Spleen (tissue), 11 donors: ENCODE measurements at regions not wholly inside any gene's neighbourhood (a gene's known extent, or its start where the extent isn't known, plus 50 kb on each side); places are given as distances from the start of the nearest gene placed in this dataset.
"Not testable (repeated sequence)": the region's sequence is repeated elsewhere in the genome, so short reads cannot be mapped to it uniquely, and the experiment has no call there.

Experiments used
- DNase-seq: peaks from one replicate; pipeline ENCODE4 v3.0.0-alpha.2; 2020
- H3K27ac ChIP-seq, 8 donors: fragments of 200-600 bp; sonication (generic) in 7 of 8; 1 replicate in 4 of 8; 2 replicates in 4 of 8; pipeline versions ENCODE4 v1.5.0 to v1.8.0; 2016 to 2021; ENCODE audit warnings: inconsistent platforms in 4 of 8, mild to moderate bottlenecking in 4 of 8, moderate library complexity in 1 of 8
- H3K27me3 ChIP-seq, 7 donors: fragments of 200-600 bp; sonication (generic) in 6 of 7; replicated peaks in 1 of 7; 1 replicate in 4 of 7; 2 replicates in 3 of 7; pipeline versions ENCODE4 v1.5.0 to v1.8.0; 2016 to 2021; ENCODE audit warnings: inconsistent platforms in 3 of 7, mild to moderate bottlenecking in 1 of 7
- H3K36me3 ChIP-seq, 6 donors: fragments of 200-600 bp; sonication (generic) in 5 of 6; 1 replicate in 4 of 6; 2 replicates in 2 of 6; pipeline versions ENCODE4 v1.5.0 to v1.8.0; 2016 to 2021; ENCODE audit warnings: inconsistent platforms in 2 of 6
- H3K4me1 ChIP-seq, 6 donors: fragments of 200-600 bp; sonication (generic) in 5 of 6; 1 replicate in 3 of 6; 2 replicates in 3 of 6; pipeline versions ENCODE4 v1.5.0 to v1.8.0; 2016 to 2021; ENCODE audit warnings: inconsistent platforms in 3 of 6
- H3K4me3 ChIP-seq, 8 donors: fragments of 200-600 bp; sonication (generic) in 7 of 8; 1 replicate in 4 of 8; 2 replicates in 4 of 8; pipeline versions ENCODE4 v1.5.0 to v1.8.0; 2016 to 2021; ENCODE audit warnings: inconsistent platforms in 4 of 8, mild to moderate bottlenecking in 4 of 8, moderate library complexity in 2 of 8
- H3K9me3 ChIP-seq, 8 donors: fragments of 200-600 bp; sonication (generic) in 7 of 8; 1 replicate in 4 of 8; 2 replicates in 4 of 8; pipeline versions ENCODE4 v1.5.0 to v1.8.0; 2016 to 2021; ENCODE audit warnings: inconsistent platforms in 4 of 8
- CTCF ChIP-seq, 11 experiments: fragments of 200-600 bp in 7 of 11; fragments of 450-650 bp in 4 of 11; sonication (generic) in 4 of 11; IDR thresholded peaks in 8 of 11; conservative IDR thresholded peaks in 3 of 11; 1 replicate in 7 of 11; 2 replicates in 4 of 11; pipeline versions ENCODE4 v1.4.0 to v1.8.0; 2016 to 2021; ENCODE audit warnings: antibody characterized with exemption in 11 of 11, inconsistent platforms in 4 of 11, mild to moderate bottlenecking in 1 of 11
- POLR2A ChIP-seq, 3 donors: fragments of 450-650 bp; IDR thresholded peaks; one replicate each; pipeline ENCODE4 v1.5.1; 2017; ENCODE audit warnings: antibody characterized with exemption in 3 of 3, mild to moderate bottlenecking in 1 of 3
- POLR2AphosphoS5 ChIP-seq, 3 donors: sonication (generic); formaldehyde crosslinking; IDR thresholded peaks; one replicate each; pipeline ENCODE4 v1.5.1; 2017; ENCODE audit warnings: antibody characterized with exemption in 3 of 3
- WGBS, 5 donors: extraction: QIAGEN DNeasy Blood & Tissue Kit in 3 of 5; methylation state at CpG; one replicate each; pipeline versions ENCODE4 v1.1.5 to v1.1.7; 2013 to 2018; 5-methylcytosine and 5-hydroxymethylcytosine counted together
- intact Hi-C: fragments of 100-400 bp; cut with DNase I; formaldehyde crosslinking; loops from one replicate; pipeline ENCODE4 v1.15.0; 2023; ENCODE audit warnings: low total_unique reads
- donor health status: healthy with polysubstance abuse.
- donor health status: DM: no; HTN: no; CAD: no; lungs with moderate emphysema.
- donor health status: DM: no; HTN: no; CAD: no.
- donor health status: Bipolar disorder and iron deficiency.
- donor health status: healthy.
- donor health status: DM: no; HTN: no; CAD: no.
- donor health status: DM: yes; HTN: yes; CAD: no.

GRCh38 chr6:155801046-155801445 lies 345.4 kb upstream of the NOX3 start:
- WGBS, 5 donors = 90 to 100% (median 96%) methylated on average over 1 of the region's 1 CpG
- no peaks in the 10 kb centered on the region for H3K36me3 ChIP-seq
- H3K9me3 ChIP-seq = peaks cover 0 to 25% (median 11%) of the 10 kb centered on the region in 8 donors
- no peaks in the 10 kb centered on the region for H3K4me1 ChIP-seq
- intact Hi-C loops = no loop called here
- H3K27me3 ChIP-seq = no peaks in the 10 kb centered on the region
- no peak for DNase-seq
- no peak overlapping the region for H3K27ac ChIP-seq
- no peak overlapping the region for H3K4me3 ChIP-seq
- no peak for TF ChIP-seq CTCF (IDR thresholded peaks at IDR 0.05 in 8 of 11, conservative IDR thresholded peaks at IDR 0.05 in 3 of 11)
- TF ChIP-seq POLR2AphosphoS5 (IDR thresholded peaks at IDR 0.05) = no peak
- TF ChIP-seq POLR2A (IDR thresholded peaks at IDR 0.05) = no peak

- H3K27me3 ChIP-seq, intact Hi-C loops, H3K4me1 ChIP-seq, H3K27ac ChIP-seq, H3K4me3 ChIP-seq, H3K36me3 ChIP-seq, DNase-seq: not testable (repeated sequence)
- 52 to 89% (median 63%) methylated on average over 3 of the region's 3 CpGs for WGBS, 5 donors
- peaks cover 0 to 25% (median 14%) of the 10 kb centered on the region in 8 donors for H3K9me3 ChIP-seq
These were observed 343.2 kb upstream of the NOX3 start for GRCh38 chr6:155798876-155799275.

- intact Hi-C loops = no loop called here
- H3K27ac ChIP-seq = no peak overlapping the region
- peaks cover 0 to 12% (median 5%) of the 10 kb centered on the region in 8 donors for H3K9me3 ChIP-seq
- no peak for DNase-seq
- no peaks in the 10 kb centered on the region for H3K4me1 ChIP-seq
- no peaks in the 10 kb centered on the region for H3K36me3 ChIP-seq
- 83 to 93% (median 91%) methylated on average over 8 of the region's 8 CpGs for WGBS, 5 donors
- no peak overlapping the region for H3K4me3 ChIP-seq
- TF ChIP-seq POLR2A (IDR thresholded peaks at IDR 0.05) = no peak
- no peak for TF ChIP-seq POLR2AphosphoS5 (IDR thresholded peaks at IDR 0.05)
- no peak for TF ChIP-seq CTCF (IDR thresholded peaks at IDR 0.05 in 8 of 11, conservative IDR thresholded peaks at IDR 0.05 in 3 of 11)
- H3K27me3 ChIP-seq = no peaks in the 10 kb centered on the region
These were observed 339.6 kb upstream of the NOX3 start for GRCh38 chr6:155795173-155795796.

GRCh38 chr6:155791891-155792290 lies 336.3 kb upstream of the NOX3 start:
- H3K4me3 ChIP-seq = no peak overlapping the region
- intact Hi-C loops = no loop called here
- DNase-seq = no peak
- no peaks in the 10 kb centered on the region for H3K36me3 ChIP-seq
- no peak overlapping the region for H3K27ac ChIP-seq
- H3K4me1 ChIP-seq = no peaks in the 10 kb centered on the region
- H3K27me3 ChIP-seq = no peaks in the 10 kb centered on the region
- H3K9me3 ChIP-seq = peaks cover 0 to 14% (median 2%) of the 10 kb centered on the region in 8 donors
- WGBS, 5 donors = 89 to 96% (median 92%) methylated on average over 4 of the region's 4 CpGs
- TF ChIP-seq CTCF (IDR thresholded peaks at IDR 0.05 in 8 of 11, conservative IDR thresholded peaks at IDR 0.05 in 3 of 11) (no peak), POLR2AphosphoS5 (IDR thresholded peaks at IDR 0.05) (no peak), POLR2A (IDR thresholded peaks at IDR 0.05) (no peak)

GRCh38 chr6:155791186-155791585 lies 335.5 kb upstream of the NOX3 start:
- H3K27me3 ChIP-seq = no peaks in the 10 kb centered on the region
- DNase-seq = no peak
- TF ChIP-seq POLR2AphosphoS5 (IDR thresholded peaks at IDR 0.05) (no peak), POLR2A (IDR thresholded peaks at IDR 0.05) (no peak), CTCF (IDR thresholded peaks at IDR 0.05 in 8 of 11, conservative IDR thresholded peaks at IDR 0.05 in 3 of 11) (no peak)
- H3K4me1 ChIP-seq = no peaks in the 10 kb centered on the region
- WGBS, 5 donors = 86 to 96% (median 90%) methylated on average over 7 of the region's 7 CpGs
- H3K27ac ChIP-seq = no peak overlapping the region
- intact Hi-C loops = no loop called here
- no peak overlapping the region for H3K4me3 ChIP-seq
- peaks cover 0 to 14% (median 2%) of the 10 kb centered on the region in 8 donors for H3K9me3 ChIP-seq
- H3K36me3 ChIP-seq = no peaks in the 10 kb centered on the region
